GM12872 (cell line): ENCODE measurements at regions not wholly inside any gene's neighbourhood (a gene's known extent, or its start where the extent isn't known, plus 50 kb on each side); places are given as distances from the start of the nearest gene placed in this dataset.

Source experiments
- TF ChIP-seq, protein P1 (sequence below): IDR thresholded peaks from 3 replicates; pipeline ENCODE4 v1.5.1; 2011; ENCODE audit warnings: low read depth, mild to moderate bottlenecking, low read length, moderate library complexity; ENCODE audit not compliant: insufficient read depth

DNA sequence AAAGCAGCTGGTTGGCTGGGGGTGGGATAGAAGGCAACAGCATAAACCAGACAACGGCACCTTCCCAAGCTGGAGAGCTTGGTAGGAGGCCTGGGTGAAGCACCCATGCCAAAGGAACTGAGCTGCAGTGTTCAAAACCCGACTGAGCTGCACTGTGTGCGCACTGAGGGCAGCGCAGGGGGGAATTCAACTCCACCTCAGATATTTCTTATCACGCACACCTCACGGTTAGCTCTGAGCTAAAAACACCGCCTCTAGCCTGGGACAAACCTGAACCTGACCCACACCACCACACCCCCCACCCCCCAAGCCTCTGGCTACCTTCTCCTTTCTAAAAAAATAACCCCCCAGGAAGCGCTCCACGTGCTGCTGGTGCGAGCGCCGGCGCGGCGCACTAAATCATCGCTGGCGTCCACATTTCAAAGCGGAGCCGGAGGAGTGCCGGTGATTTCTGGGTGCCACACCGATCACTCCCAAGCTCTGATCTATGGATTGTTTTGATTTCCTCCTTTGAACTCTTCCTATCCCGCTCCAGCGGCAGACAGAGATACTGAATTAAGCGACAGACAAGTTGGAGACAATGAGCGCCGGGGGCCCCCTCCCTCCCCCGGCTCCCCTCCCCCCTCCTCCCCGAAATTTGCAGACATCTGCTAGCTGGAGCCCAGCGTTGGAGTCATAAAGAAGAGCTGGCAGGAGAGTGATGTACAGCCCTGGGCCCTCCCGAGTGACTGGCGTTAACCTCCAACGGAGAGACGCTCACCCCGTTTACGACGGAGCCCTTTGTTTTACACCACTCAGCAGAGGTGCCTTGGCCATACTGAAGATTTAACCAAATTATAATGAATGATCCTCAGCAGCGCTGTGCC is 85.0 kb downstream of the NOG start:
- TF ChIP-seq, protein P1, sequence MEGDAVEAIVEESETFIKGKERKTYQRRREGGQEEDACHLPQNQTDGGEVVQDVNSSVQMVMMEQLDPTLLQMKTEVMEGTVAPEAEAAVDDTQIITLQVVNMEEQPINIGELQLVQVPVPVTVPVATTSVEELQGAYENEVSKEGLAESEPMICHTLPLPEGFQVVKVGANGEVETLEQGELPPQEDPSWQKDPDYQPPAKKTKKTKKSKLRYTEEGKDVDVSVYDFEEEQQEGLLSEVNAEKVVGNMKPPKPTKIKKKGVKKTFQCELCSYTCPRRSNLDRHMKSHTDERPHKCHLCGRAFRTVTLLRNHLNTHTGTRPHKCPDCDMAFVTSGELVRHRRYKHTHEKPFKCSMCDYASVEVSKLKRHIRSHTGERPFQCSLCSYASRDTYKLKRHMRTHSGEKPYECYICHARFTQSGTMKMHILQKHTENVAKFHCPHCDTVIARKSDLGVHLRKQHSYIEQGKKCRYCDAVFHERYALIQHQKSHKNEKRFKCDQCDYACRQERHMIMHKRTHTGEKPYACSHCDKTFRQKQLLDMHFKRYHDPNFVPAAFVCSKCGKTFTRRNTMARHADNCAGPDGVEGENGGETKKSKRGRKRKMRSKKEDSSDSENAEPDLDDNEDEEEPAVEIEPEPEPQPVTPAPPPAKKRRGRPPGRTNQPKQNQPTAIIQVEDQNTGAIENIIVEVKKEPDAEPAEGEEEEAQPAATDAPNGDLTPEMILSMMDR: no peak

DNA sequence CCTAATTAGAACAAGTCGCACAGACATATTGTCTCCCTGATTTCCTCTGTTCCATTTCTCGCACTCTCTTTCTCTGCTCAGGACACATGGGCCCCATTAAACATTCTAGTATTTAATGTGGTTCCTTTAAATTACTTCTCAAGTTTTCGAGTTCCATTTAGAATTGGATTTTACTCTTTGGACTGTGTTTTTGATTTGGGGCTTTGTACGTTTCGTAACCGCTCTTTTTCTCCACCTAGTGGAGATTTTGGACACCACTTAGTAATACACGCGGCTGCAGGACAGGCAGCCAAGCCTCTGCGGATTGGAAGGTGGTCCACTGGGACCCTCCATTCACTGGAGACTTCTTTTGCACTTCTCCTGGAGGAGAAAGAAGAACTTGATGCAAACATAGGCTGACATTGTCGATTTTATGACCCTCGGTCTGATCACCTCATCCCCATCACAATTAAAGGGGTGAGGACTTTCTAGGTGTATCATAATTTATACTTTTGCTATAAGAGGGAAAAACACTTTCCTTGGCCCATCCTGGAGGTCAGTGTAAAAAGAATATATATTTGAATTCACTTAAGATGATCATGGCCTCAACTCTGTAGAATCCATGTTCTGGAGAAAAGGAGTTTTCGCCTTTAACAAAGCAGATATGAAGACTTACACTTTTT is 85.7 kb downstream of the NOG start:
- TF ChIP-seq, protein P1: peak; percentile 55

DNA sequence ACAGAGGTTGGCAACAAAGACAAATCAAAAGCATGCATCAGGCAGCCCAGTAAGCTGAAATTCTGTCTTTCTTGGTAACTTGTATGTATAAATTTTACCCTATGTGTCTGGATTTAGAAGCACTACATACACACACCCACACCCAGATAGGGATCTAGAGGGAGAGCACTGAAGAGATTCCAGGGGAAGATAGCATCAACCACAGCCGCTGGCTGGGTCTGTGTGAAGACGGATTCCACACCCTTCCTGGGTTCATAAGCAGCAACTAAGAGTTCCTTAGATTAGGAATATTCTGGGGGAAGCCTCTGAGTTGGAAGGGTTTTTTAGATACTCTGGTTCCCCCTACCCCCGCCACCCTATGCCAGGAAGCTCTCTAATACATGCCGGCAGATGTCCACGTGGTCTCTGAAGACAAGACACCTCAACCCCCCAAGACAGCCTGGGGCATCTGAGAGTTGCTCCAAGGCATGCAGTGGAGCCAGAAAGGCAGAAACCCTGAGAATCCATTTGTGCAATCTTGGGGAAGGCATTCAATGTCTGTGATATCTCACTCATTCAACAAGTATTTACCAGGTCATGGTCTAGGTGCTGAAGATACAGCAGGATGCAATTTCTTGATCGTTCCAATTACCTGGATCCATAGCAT is 86.4 kb downstream of the NOG start:
- TF ChIP-seq, protein P1: no peak

DNA sequence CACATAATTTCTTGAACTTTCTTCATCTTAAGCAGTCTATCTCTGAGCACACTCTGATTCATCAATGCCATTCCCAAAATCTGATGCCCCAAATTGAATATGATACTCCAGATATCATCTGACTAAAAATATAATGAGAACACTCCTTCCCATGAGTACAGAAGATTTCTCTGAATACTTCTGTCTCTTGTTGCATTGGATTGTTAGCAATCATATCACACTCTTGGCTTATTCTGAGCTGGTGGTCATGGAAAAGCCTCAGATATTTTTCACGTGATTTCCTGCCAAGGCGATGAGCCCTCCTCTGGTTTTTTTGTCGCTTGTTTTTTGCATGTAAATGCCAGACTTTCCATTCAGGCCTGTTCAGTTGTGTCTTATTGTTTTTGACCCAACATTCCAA is 87.2 kb downstream of the NOG start:
- TF ChIP-seq, protein P1: no peak

DNA sequence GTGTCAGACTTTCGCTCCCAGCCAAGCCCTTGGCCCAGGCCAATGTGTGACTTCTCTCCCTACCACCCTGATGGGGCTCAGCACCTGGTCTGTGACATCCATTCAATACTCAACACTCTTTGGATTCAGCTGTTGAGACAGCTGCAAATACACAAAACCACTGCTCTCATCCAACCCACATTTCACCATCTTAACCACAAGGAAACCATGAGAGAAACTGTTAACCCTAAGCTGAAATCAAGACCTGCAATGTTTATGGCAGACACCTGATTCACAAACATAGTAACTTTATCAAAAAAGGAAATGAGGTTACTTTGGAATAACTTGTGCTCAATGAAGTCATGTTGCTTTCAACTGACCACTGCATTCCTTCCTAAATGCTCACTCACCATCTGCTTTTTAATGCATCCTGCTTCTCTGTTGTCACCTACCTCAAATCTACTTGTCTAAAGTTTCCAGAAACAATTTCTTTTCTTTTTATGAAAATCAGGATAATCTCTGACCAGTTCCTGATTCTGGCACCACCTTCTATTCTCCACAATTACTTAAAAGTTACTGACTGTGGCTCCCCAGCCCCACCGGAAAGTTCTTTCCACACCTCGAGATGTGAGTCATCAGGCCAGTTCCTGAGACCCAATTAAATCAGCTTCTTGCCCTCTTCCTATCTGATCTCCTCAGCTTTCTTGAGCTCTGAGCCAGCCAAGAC is 88.2 kb downstream of the NOG start:
- TF ChIP-seq, protein P1: no peak

DNA sequence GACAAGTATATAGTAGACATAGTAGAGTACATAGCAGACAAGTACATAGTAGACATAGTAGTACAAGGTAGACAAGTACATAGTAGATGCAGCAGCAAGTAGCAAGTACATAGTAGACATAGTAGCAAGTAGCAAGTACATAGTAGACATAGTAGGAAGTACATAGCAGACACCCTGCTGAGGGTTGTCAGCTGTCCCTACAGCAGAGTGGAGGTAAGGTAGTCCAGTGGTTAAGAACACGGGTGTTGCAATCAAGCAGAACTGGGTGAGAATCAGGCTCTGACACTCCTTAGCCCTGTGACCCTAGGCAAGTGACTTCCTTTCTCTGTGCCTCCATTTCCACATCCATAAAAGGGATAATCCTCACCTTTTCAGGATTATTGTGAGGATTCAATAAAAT is 94.7 kb downstream of the NOG start:
- TF ChIP-seq, protein P1: no peak
